PC-9 (cell line): ENCODE measurements at regions not wholly inside any gene's neighbourhood (a gene's known extent, or its start where the extent isn't known, plus 50 kb on each side); places are given as distances from the start of the nearest gene placed in this dataset.

ENCODE experiments used
- EZH2 ChIP-seq: fragments of 200-600 bp; sonication (generic); IDR thresholded peaks from 2 replicates; pipeline ENCODE4 v1.8.0; 2017; ENCODE audit warnings: antibody characterized with exemption, low read depth
- TF ChIP-seq, protein P1 (sequence below): fragments of 200-600 bp; sonication (generic); conservative IDR thresholded peaks from 2 replicates; pipeline ENCODE4 v1.6.1; 2017; ENCODE audit warnings: mixed run types, antibody characterized with exemption, mild to moderate bottlenecking, moderate library complexity

DNA sequence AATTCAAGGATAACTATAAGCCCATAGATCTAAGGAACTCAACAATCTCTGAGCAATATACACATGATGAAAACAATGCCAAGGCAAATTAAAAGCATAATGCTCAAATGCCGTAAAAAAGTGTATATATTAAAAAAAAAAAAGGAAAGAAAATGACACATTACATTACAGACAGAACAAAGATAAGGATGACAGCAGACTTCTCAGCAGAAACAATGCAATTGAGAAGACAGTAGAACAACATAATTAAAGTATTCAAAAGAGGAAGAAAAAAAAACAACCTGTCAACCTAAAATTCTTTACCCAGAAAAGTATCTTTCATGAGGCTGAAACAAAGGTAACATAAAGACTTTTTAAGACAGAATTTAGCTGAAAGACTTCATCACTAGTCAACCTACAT is 591.7 kb downstream of the ZNF608 start:
- TF ChIP-seq, protein P1, sequence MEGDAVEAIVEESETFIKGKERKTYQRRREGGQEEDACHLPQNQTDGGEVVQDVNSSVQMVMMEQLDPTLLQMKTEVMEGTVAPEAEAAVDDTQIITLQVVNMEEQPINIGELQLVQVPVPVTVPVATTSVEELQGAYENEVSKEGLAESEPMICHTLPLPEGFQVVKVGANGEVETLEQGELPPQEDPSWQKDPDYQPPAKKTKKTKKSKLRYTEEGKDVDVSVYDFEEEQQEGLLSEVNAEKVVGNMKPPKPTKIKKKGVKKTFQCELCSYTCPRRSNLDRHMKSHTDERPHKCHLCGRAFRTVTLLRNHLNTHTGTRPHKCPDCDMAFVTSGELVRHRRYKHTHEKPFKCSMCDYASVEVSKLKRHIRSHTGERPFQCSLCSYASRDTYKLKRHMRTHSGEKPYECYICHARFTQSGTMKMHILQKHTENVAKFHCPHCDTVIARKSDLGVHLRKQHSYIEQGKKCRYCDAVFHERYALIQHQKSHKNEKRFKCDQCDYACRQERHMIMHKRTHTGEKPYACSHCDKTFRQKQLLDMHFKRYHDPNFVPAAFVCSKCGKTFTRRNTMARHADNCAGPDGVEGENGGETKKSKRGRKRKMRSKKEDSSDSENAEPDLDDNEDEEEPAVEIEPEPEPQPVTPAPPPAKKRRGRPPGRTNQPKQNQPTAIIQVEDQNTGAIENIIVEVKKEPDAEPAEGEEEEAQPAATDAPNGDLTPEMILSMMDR: no peak
- no peak for TF ChIP-seq EZH2
